ENCODE measurements at regions not wholly inside any gene's neighbourhood (a gene's known extent, or its start where the extent isn't known, plus 50 kb on each side); places are given as distances from the start of the nearest gene placed in this dataset.

DNA sequence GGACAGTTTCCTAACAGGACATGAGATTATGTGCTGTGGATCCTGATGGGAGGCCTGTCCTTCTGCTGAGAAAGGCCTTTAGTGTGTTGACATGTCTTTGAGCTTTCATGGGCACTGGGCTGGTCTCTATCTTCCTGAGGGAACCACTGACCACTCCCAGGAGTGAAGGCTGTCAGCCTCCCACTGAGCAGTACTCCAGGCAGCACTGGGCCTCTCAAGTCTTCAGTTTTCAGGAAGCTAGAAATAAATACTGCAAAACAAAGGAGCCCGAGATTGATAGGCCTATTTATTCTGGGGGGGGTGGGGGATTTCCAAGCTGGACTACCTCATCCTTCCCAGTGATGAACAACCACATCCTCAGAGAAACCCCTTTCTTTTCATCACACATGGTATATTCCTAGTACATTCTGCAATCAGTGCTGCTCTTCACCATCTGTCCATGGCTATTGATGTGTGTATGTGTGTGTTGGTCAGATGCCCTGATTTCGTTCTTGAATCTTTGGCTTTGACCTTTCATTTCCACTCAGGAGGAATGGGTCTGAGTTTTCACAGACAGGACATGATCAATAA is 180.9 kb upstream of the SPTLC3 start:
- no peaks in the 10 kb centered on the region for H3K4me1 ChIP-seq
- no peaks in the 10 kb centered on the region for H3K27me3 ChIP-seq (ENCODE audit: insufficient read depth in 3 of 3, low read length in 2 of 3)
- intact Hi-C loops (cut with DNase I), result no loop called here
- DNase-seq (no peak), ATAC-seq (no peak)
- TF ChIP-seq, protein P1, sequence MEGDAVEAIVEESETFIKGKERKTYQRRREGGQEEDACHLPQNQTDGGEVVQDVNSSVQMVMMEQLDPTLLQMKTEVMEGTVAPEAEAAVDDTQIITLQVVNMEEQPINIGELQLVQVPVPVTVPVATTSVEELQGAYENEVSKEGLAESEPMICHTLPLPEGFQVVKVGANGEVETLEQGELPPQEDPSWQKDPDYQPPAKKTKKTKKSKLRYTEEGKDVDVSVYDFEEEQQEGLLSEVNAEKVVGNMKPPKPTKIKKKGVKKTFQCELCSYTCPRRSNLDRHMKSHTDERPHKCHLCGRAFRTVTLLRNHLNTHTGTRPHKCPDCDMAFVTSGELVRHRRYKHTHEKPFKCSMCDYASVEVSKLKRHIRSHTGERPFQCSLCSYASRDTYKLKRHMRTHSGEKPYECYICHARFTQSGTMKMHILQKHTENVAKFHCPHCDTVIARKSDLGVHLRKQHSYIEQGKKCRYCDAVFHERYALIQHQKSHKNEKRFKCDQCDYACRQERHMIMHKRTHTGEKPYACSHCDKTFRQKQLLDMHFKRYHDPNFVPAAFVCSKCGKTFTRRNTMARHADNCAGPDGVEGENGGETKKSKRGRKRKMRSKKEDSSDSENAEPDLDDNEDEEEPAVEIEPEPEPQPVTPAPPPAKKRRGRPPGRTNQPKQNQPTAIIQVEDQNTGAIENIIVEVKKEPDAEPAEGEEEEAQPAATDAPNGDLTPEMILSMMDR (IDR thresholded peaks at IDR 0.05), result no peak
- 21 to 58% (median 29%) methylated on average over 2 of the region's 2 CpGs for WGBS, 3 donors
- H3K4me3 ChIP-seq, result no peak overlapping the region
- H3K36me3 ChIP-seq (ENCODE audit: insufficient read depth in 1 of 2, low read depth in 1 of 2), result no peaks in the 10 kb centered on the region
- H3K27ac ChIP-seq, result no peak overlapping the region
- H3K9me3 ChIP-seq, result no peaks in the 10 kb centered on the region

- Histone ChIP-seq H3K4me1 (no peaks in the 10 kb centered on the region), H3K27ac (no peak overlapping the region), H3K9me3 (no peaks in the 10 kb centered on the region), H3K4me3 (no peak overlapping the region), H3K27me3 (ENCODE audit: insufficient read depth in 3 of 3, low read length in 2 of 3) (no peaks in the 10 kb centered on the region), H3K36me3 (ENCODE audit: insufficient read depth in 1 of 2, low read depth in 1 of 2) (no peaks in the 10 kb centered on the region)
- no peak for DNase-seq
- 18 to 29% (median 18%) methylated on average over 5 of the region's 5 CpGs for WGBS, 3 donors
- no peak for ATAC-seq
- TF ChIP-seq, protein P1 (IDR thresholded peaks at IDR 0.05), result no peak
- intact Hi-C loops (cut with DNase I), result no loop called here
Observed at GRCh38 chr20:12829170-12829569, 179.6 kb upstream of the SPTLC3 start.

GRCh38 chr20:12833861-12834260 is 174.9 kb upstream of the SPTLC3 start:
- intact Hi-C loops (cut with DNase I), result no loop called here

GRCh38 chr20:12835999-12836398 is 172.8 kb upstream of the SPTLC3 start:
- ATAC-seq (no peak), DNase-seq (no peak)
- Histone ChIP-seq H3K4me1 (no peaks in the 10 kb centered on the region), H3K36me3 (ENCODE audit: insufficient read depth in 1 of 2, low read depth in 1 of 2) (no peaks in the 10 kb centered on the region), H3K27me3 (ENCODE audit: insufficient read depth in 3 of 3, low read length in 2 of 3) (no peaks in the 10 kb centered on the region), H3K9me3 (no peaks in the 10 kb centered on the region), H3K4me3 (no peak overlapping the region), H3K27ac (no peak overlapping the region)
- TF ChIP-seq, protein P1 (IDR thresholded peaks at IDR 0.05), result no peak
- 92 to 100% (median 97%) methylated on average over 1 of the region's 1 CpG for WGBS, 3 donors
- intact Hi-C loops (cut with DNase I), result no loop called here

More at GRCh38 chr20:12833861-12834260, 174.9 kb upstream of the SPTLC3 start:
- Histone ChIP-seq H3K4me3 (no peak overlapping the region), H3K36me3 (ENCODE audit: insufficient read depth in 1 of 2, low read depth in 1 of 2) (no peaks in the 10 kb centered on the region), H3K27me3 (ENCODE audit: insufficient read depth in 3 of 3, low read length in 2 of 3) (no peaks in the 10 kb centered on the region), H3K9me3 (no peaks in the 10 kb centered on the region), H3K4me1 (no peaks in the 10 kb centered on the region), H3K27ac (no peak overlapping the region)
- ATAC-seq (no peak), DNase-seq (no peak)
- TF ChIP-seq, protein P1 (IDR thresholded peaks at IDR 0.05), result no peak
- WGBS, 3 donors, result 21 to 35% (median 27%) methylated on average over 1 of the region's 1 CpG

DNA sequence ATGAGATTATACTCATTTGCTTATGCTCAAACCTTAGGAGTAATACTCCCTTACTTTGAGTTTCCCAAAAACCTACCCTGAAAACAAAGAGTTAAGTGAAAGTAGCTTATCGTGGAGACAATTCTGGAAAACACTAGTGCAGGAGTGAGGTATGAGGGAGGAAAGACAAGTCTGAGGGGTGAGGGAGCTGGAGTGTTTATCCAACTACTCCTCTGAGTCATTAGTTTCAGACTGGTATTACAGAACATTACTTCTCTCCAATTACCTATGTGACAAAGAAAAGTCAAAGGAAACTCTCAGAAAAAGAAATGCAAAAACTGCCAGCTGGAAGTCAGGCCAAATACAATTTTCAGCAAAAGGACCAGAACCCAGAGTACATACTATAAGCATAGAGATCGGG is 171.1 kb upstream of the SPTLC3 start:
- H3K27me3 ChIP-seq (ENCODE audit: insufficient read depth in 3 of 3, low read length in 2 of 3), result no peaks in the 10 kb centered on the region
- H3K27ac ChIP-seq, result no peak overlapping the region
- no peaks in the 10 kb centered on the region for H3K4me1 ChIP-seq
- H3K36me3 ChIP-seq (ENCODE audit: insufficient read depth in 1 of 2, low read depth in 1 of 2), result no peaks in the 10 kb centered on the region
- no peak for ATAC-seq
- H3K9me3 ChIP-seq, result no peaks in the 10 kb centered on the region
- TF ChIP-seq, protein P1 (IDR thresholded peaks at IDR 0.05), result no peak
- WGBS, 3 donors, result 24 to 54% (median 50%) methylated on average over 2 of the region's 2 CpGs
- no peak for DNase-seq
- H3K4me3 ChIP-seq, result no peak overlapping the region
- intact Hi-C loops (cut with DNase I), result no loop called here
